HepG2 (cell line): ENCODE measurements at regions not wholly inside any gene's neighbourhood (a gene's known extent, or its start where the extent isn't known, plus 50 kb on each side); places are given as distances from the start of the nearest gene placed in this dataset.

Experiments
- ATAC-seq: fragments of 200-7000 bp; cut with Tn5 transposase; 3 replicates; pipeline ENCODE4 v1.9.1; 2020; ENCODE audit warnings: mild to moderate bottlenecking, moderate library complexity
- BruUV-seq: library from RNA; stranded (reverse); fragments of 400-500 nt; replicated peaks from 2 replicates; lab custom pipeline; 2021; lab: Mats Ljungman, UMichigan
- CTCF ChIA-PET: fragments of 300-600 bp; formaldehyde crosslinking; extraction: SDS; loops from one replicate; lab custom pipeline; 2021; ENCODE audit warnings: low total read pairs, inconsistent platforms, low intra/inter-chr PET ratio; lab: Yijun Ruan, JAX
- POLR2A ChIA-PET: fragments of 350-600 bp; sonication (Branson Sonifier 250); formaldehyde crosslinking; loops from one replicate; lab custom pipeline; 2020; ENCODE audit warnings: antibody characterized with exemption, inconsistent platforms; lab: Yijun Ruan, JAX
- DNase-seq: peaks from one replicate; pipeline ENCODE4 v3.0.0-alpha.2; 2015; ENCODE audit warnings: low spot score
- FAIRE-seq: peaks from 3 replicates; lab custom pipeline; 2011; peaks lifted over from hg19 to GRCh38; lab: Jason Lieb, UNC
- H2AFZ ChIP-seq: one replicate; pipeline ENCODE4 v1.6.1; 2011; ENCODE audit warnings: low read length, inconsistent platforms
- H3K27ac ChIP-seq: fragments of 300-600 bp; 3 replicates; pipeline ENCODE4 v1.8.0; 2011; ENCODE audit warnings: mixed run types, mild to moderate bottlenecking, mixed read lengths, low read length, inconsistent platforms; ENCODE audit not compliant: insufficient read depth; ENCODE audit errors: extremely low read length
- H3K27me3 ChIP-seq, 2 experiments: fragments of 200-600 bp in 1 of 2; 2 replicates in 1 of 2; 3 replicates in 1 of 2; pipeline versions ENCODE4 v1.6.0 to v1.8.0; 2011; ENCODE audit warnings: low read length in 2 of 2, mild to moderate bottlenecking in 2 of 2, moderate library complexity in 2 of 2, inconsistent platforms in 1 of 2; ENCODE audit not compliant: insufficient read depth in 2 of 2, control insufficient read depth in 1 of 2
- H3K36me3 ChIP-seq, 2 experiments: fragments of 200-600 bp in 1 of 2; replicated peaks in 1 of 2; 2 replicates in 1 of 2; 3 replicates in 1 of 2; pipeline versions ENCODE4 v1.5.1 to v1.8.0; 2011; ENCODE audit warnings: low read length in 2 of 2, inconsistent platforms in 1 of 2; ENCODE audit not compliant: insufficient read depth in 2 of 2, control insufficient read depth in 1 of 2
- H3K4me1 ChIP-seq: 2 replicates; pipeline ENCODE4 v1.5.1; 2012; ENCODE audit warnings: low read length, inconsistent platforms; ENCODE audit not compliant: insufficient read depth
- H3K4me2 ChIP-seq: 2 replicates; pipeline ENCODE4 v1.6.0; 2011; ENCODE audit warnings: low read depth, low read length, inconsistent platforms
- H3K4me3 ChIP-seq, 3 experiments: fragments of 200-600 bp in 1 of 3; sonication (generic), shearing (Covaris generic) in 1 of 3; replicated peaks in 1 of 3; 2 replicates each; pipeline ENCODE4 v1.5.1; 2011 to 2016; ENCODE audit warnings: low read length in 3 of 3, inconsistent platforms in 2 of 3, low read depth in 2 of 3, mild to moderate bottlenecking in 2 of 3, control low read depth in 1 of 3, mixed read lengths in 1 of 3; ENCODE audit not compliant: insufficient read depth in 1 of 3
- H3K79me2 ChIP-seq: one replicate; pipeline ENCODE4 v1.6.1; 2011; ENCODE audit warnings: low read length, inconsistent platforms; ENCODE audit not compliant: insufficient read depth
- H3K9ac ChIP-seq: 2 replicates; pipeline ENCODE4 v1.6.0; 2011; ENCODE audit warnings: mild to moderate bottlenecking, low read depth, low read length, inconsistent platforms; ENCODE audit not compliant: insufficient read depth
- H3K9me3 ChIP-seq: 2 replicates; pipeline ENCODE4 v1.5.1; 2012; ENCODE audit warnings: mild to moderate bottlenecking, low read length
- H4K20me1 ChIP-seq: 2 replicates; pipeline ENCODE4 v1.6.0; 2011; ENCODE audit warnings: inconsistent platforms, mild to moderate bottlenecking, low read length, moderate library complexity; ENCODE audit not compliant: insufficient read depth
- LBX2 ChIP-seq: sonication (generic); formaldehyde crosslinking; IDR thresholded peaks from 2 replicates; pipeline ENCODE4 v1.5.0; 2020; ENCODE audit warnings: missing genetic modification reagents, mild to moderate bottlenecking, borderline replicate concordance
- XRCC5 ChIP-seq: fragments of 200-400 bp; formaldehyde crosslinking; optimal IDR thresholded peaks from 2 replicates; pipeline ENCODE3; 2017; ENCODE audit warnings: mild to moderate bottlenecking, low read length
- ZNF652 ChIP-seq: IDR thresholded peaks from 2 replicates; pipeline ENCODE4 v1.6.1; 2016; ENCODE audit warnings: low read depth, borderline replicate concordance
- WGBS: methylation state at CpG from one replicate; pipeline ENCODE4 v1.1.6; 2017; ENCODE audit warnings: low lambda C conversion rate; 5-methylcytosine and 5-hydroxymethylcytosine counted together
- in situ Hi-C: cut with HindIII; loops from 2 replicates; pipeline ENCODE4 v1.10.0; 2017; ENCODE audit warnings: low pct_unique_long_range_greater_than_20kb; ENCODE audit not compliant: extremely low pct_ligation_motif_present
- intact Hi-C: fragments of 100-400 bp; cut with micrococcal nuclease; formaldehyde crosslinking; loops from one replicate; pipeline ENCODE4 v1.10.0; 2022; ENCODE audit not compliant: unreplicated experiment
- TF ChIP-seq, protein P1 (sequence below): fragments of 450-650 bp; IDR thresholded peaks from 2 replicates; pipeline ENCODE4 v1.6.1; 2016

DNA sequence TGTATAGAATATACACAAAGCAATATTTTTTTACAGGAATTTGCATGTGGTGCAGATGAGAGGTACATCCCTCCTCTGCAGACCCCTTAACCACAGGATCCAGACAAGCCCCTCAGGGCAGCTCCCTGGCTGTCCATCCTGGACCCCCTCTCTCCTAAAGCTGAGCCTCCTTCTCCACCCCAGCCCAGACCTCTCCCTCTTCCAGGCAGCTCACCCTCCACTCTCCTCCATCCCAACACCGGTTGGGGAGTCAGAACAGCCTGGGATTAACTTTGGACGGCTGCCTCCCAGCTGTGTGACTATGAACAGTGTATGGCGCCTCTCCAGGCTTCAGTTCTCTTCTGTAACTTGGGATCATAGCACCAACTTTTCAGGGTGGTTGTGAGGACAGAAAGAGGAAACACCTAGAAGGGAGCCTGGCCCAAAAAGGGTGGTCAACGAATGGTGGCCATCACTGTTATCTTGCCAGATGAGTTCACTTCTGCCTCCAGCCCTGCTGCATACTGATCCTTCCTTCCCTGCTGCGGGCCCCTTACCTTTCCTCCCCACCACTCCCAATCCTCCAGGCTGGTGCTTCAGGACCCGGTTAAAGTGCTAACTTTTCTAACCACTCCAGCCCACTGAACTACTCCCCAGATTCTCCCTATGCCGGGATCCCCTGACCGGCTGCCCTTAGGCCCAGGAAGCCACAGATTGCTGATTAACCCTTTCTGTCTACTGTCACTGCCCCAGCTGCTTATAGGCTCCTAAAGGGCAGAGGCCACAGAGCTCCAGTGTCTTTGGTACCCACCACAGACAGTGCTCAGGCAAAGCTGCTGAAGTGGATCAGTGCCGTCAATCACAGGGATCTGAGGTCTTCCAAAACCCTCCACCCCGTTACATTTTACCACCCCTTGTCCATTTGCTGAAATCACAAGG, 55.9 kb downstream of the GPR6 start:
- in situ Hi-C loops, result loop anchor here (5.0 kb wide), 1 partner anchor 322 kb away; no protein-coding TSS in a partner anchor
- no peak for ATAC-seq

DNA sequence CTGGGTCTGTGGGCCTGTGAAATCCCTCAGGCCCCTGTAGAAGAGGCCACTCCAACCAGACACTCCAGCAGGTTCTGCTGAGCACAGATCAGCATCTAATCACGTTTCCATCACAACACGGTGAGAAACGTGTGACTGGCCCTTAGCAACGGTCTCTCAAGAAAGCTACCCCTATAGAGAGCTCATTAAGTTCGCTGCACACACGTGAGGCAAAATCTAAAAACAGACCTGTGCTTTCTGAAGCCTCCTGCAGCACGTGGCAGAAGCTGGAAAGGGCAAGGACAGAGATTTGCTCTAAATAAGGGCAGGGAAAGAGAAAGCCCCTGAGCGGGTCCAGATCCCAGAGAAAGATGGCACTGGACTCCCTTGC, 56.5 kb downstream of the GPR6 start:
- no peak for DNase-seq
- no peaks in the 10 kb centered on the region for H3K36me3 ChIP-seq
- H4K20me1 ChIP-seq, result no peaks in the 10 kb centered on the region
- no peak for ATAC-seq
- H3K4me2 ChIP-seq, result no peak overlapping the region
- 12% methylated on average over 8 of the region's 8 CpGs for WGBS
- H3K27me3 ChIP-seq, result peaks cover 0 to 9% of the 10 kb centered on the region in 2 experiments; a peak in 1 of 5 replicates
- no peaks in the 10 kb centered on the region for H3K9me3 ChIP-seq
- POLR2A ChIA-PET, result no interaction called here
- H3K9ac ChIP-seq, result no peak overlapping the region
- H2AFZ ChIP-seq, result no peak overlapping the region
- H3K27ac ChIP-seq, result no peak overlapping the region
- CTCF ChIA-PET, result no interaction called here
- peaks cover 15% of the 10 kb centered on the region for H3K4me1 ChIP-seq
- H3K4me3 ChIP-seq, result no peak overlapping the region
- BruUV-seq, result no TSS peak
- in situ Hi-C loops, result loop anchor here (5.0 kb wide), 1 partner anchor 322 kb away; no protein-coding TSS in a partner anchor
- FAIRE-seq, result no peak
- no peaks in the 10 kb centered on the region for H3K79me2 ChIP-seq
- no peak for TF ChIP-seq LBX2 (CRISPR knock-in tag)
- TF ChIP-seq, protein P1, sequence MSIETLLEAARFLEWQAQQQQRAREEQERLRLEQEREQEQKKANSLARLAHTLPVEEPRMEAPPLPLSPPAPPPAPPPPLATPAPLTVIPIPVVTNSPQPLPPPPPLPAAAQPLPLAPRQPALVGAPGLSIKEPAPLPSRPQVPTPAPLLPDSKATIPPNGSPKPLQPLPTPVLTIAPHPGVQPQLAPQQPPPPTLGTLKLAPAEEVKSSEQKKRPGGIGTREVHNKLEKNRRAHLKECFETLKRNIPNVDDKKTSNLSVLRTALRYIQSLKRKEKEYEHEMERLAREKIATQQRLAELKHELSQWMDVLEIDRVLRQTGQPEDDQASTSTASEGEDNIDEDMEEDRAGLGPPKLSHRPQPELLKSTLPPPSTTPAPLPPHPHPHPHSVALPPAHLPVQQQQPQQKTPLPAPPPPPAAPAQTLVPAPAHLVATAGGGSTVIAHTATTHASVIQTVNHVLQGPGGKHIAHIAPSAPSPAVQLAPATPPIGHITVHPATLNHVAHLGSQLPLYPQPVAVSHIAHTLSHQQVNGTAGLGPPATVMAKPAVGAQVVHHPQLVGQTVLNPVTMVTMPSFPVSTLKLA, result peak; percentile 59
- TF ChIP-seq, all 625 proteins: peak for 1
- intact Hi-C loops, result loop anchor here (10.0 kb wide), 1 partner anchor 440 kb away; no protein-coding TSS in a partner anchor

More for the DNA sequence above, 55.9 kb downstream of the GPR6 start:
- intact Hi-C loops, result loop anchor here (10.0 kb wide), 1 partner anchor 439 kb away; no protein-coding TSS in a partner anchor
- peaks cover 11% of the 10 kb centered on the region for H3K4me1 ChIP-seq
- no peak overlapping the region for H3K27ac ChIP-seq
- TF ChIP-seq ZNF652 (CRISPR knock-in tag) (peak; percentile 54), XRCC5 (no peak)
- CTCF ChIA-PET, result no interaction called here
- 10% methylated on average over 10 of the region's 10 CpGs for WGBS
- H3K4me2 ChIP-seq, result no peak overlapping the region
- no peaks in the 10 kb centered on the region for H3K9me3 ChIP-seq
- H3K36me3 ChIP-seq, result no peaks in the 10 kb centered on the region
- POLR2A ChIA-PET, result no interaction called here
- no peak overlapping the region for H3K9ac ChIP-seq
- H3K4me3 ChIP-seq, result no peak overlapping the region
- no TSS peak for BruUV-seq
- H2AFZ ChIP-seq, result no peak overlapping the region
- H3K27me3 ChIP-seq, result peaks cover 0 to 9% of the 10 kb centered on the region in 2 experiments; a peak in 1 of 5 replicates
- FAIRE-seq, result no peak
- DNase-seq, result no peak
- no peaks in the 10 kb centered on the region for H3K79me2 ChIP-seq
- H4K20me1 ChIP-seq, result no peaks in the 10 kb centered on the region
